NCI-H69 (cell line): ENCODE measurements at regions not wholly inside any gene's neighbourhood (a gene's known extent, or its start where the extent isn't known, plus 50 kb on each side); places are given as distances from the start of the nearest gene placed in this dataset.

Source experiments
- DNase-seq: peaks from one replicate; lab custom pipeline; 2025; lab: John Stamatoyannopoulos, UW

GRCh38 chr14:49016381-49016780, 569.8 kb downstream of the RPS29 start:
- no peak for DNase-seq

- DNase-seq: peak; percentile 37
Observed at GRCh38 chr14:49014476-49014875, 571.7 kb downstream of the RPS29 start.

- no peak for DNase-seq
Observed at GRCh38 chr14:49008363-49008762, 577.8 kb downstream of the RPS29 start.

GRCh38 chr14:48991141-48991540, 595.0 kb downstream of the RPS29 start:
- no peak for DNase-seq

- peak; percentile 69 for DNase-seq
Observed at GRCh38 chr14:48983351-48983888, 602.8 kb downstream of the RPS29 start.

GRCh38 chr14:48974994-48975393, 611.2 kb downstream of the RPS29 start:
- peak; percentile 22 for DNase-seq

- DNase-seq: no peak
Observed at GRCh38 chr14:48973151-48973550, 613.0 kb downstream of the RPS29 start.

- no peak for DNase-seq
Observed at GRCh38 chr14:48970943-48971342, 615.2 kb downstream of the RPS29 start.

GRCh38 chr14:48967419-48967818, 618.8 kb downstream of the RPS29 start:
- DNase-seq: no peak

- no peak for DNase-seq
Observed at GRCh38 chr14:48963231-48963790, 622.9 kb downstream of the RPS29 start.

GRCh38 chr14:48957486-48957885, 628.7 kb downstream of the RPS29 start:
- no peak for DNase-seq

- DNase-seq: no peak
Observed at GRCh38 chr14:48955857-48956256, 630.3 kb downstream of the RPS29 start.

GRCh38 chr14:48954446-48954845, 631.7 kb downstream of the RPS29 start:
- DNase-seq: no peak

GRCh38 chr14:48944809-48945208, 641.4 kb downstream of the RPS29 start:
- DNase-seq: no peak

- no peak for DNase-seq
Observed at GRCh38 chr14:48943913-48944312, 642.3 kb downstream of the RPS29 start.

- DNase-seq: peak; percentile 96
Observed at GRCh38 chr14:48937541-48938195, 648.5 kb downstream of the RPS29 start.

GRCh38 chr14:48936849-48937248, 649.3 kb downstream of the RPS29 start:
- peak; percentile 46 for DNase-seq

GRCh38 chr14:48936362-48936761, 649.8 kb downstream of the RPS29 start:
- DNase-seq: peak; percentile 66

GRCh38 chr14:48925184-48925583, 661.0 kb downstream of the RPS29 start:
- no peak for DNase-seq

- no peak for DNase-seq
Observed at GRCh38 chr14:48914921-48915320, 671.3 kb downstream of the RPS29 start.

GRCh38 chr14:48914382-48914781, 671.8 kb downstream of the RPS29 start:
- DNase-seq: no peak

- DNase-seq: peak; percentile 12
Observed at GRCh38 chr14:48900565-48900964, 685.6 kb downstream of the RPS29 start.

- DNase-seq: no peak
Observed at GRCh38 chr14:48890333-48890732, 695.8 kb downstream of the RPS29 start.
